ENCODE measurements at regions not wholly inside any gene's neighbourhood (a gene's known extent, or its start where the extent isn't known, plus 50 kb on each side); places are given as distances from the start of the nearest gene placed in this dataset.
"Not testable (repeated sequence)": the region's sequence is repeated elsewhere in the genome, so short reads cannot be mapped to it uniquely, and the experiment has no call there.

- no peak for TF ChIP-seq POLR2A (IDR thresholded peaks at IDR 0.05)
- TF ChIP-seq, protein P1, sequence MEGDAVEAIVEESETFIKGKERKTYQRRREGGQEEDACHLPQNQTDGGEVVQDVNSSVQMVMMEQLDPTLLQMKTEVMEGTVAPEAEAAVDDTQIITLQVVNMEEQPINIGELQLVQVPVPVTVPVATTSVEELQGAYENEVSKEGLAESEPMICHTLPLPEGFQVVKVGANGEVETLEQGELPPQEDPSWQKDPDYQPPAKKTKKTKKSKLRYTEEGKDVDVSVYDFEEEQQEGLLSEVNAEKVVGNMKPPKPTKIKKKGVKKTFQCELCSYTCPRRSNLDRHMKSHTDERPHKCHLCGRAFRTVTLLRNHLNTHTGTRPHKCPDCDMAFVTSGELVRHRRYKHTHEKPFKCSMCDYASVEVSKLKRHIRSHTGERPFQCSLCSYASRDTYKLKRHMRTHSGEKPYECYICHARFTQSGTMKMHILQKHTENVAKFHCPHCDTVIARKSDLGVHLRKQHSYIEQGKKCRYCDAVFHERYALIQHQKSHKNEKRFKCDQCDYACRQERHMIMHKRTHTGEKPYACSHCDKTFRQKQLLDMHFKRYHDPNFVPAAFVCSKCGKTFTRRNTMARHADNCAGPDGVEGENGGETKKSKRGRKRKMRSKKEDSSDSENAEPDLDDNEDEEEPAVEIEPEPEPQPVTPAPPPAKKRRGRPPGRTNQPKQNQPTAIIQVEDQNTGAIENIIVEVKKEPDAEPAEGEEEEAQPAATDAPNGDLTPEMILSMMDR (IDR thresholded peaks at IDR 0.05): no peak
- Histone ChIP-seq H3K4me3 (replicated peaks in 1 of 3) (no peak overlapping the region), H3K4me1 (no peaks in the 10 kb centered on the region), H3K27me3 (no peaks in the 10 kb centered on the region), H3K27ac (no peak overlapping the region), H3K36me3 (no peaks in the 10 kb centered on the region), H3K9me3 (no peaks in the 10 kb centered on the region)
- no peak for DNase-seq
- intact Hi-C loops (cut with DNase I): no loop called here
Observed at GRCh38 chr7:109695419-109695818, 1125.7 kb downstream of the DNAJB9 start.

- no peak for DNase-seq
- Histone ChIP-seq H3K4me3 (replicated peaks in 1 of 3) (no peak overlapping the region), H3K27me3 (no peaks in the 10 kb centered on the region), H3K27ac (no peak overlapping the region), H3K9me3 (no peaks in the 10 kb centered on the region), H3K4me1 (no peaks in the 10 kb centered on the region), H3K36me3 (no peaks in the 10 kb centered on the region)
- 89 to 90% methylated on average over 1 of the region's 1 CpG for WGBS, 2 donors
- no peak for TF ChIP-seq POLR2A (IDR thresholded peaks at IDR 0.05)
- TF ChIP-seq, protein P1 (IDR thresholded peaks at IDR 0.05): no peak
- intact Hi-C loops (cut with DNase I): no loop called here
Observed at GRCh38 chr7:109696723-109697122, 1127.0 kb downstream of the DNAJB9 start.

- intact Hi-C loops (cut with DNase I): no loop called here
Observed at GRCh38 chr7:109699661-109700060, 1130.0 kb downstream of the DNAJB9 start.

GRCh38 chr7:109713366-109713765 lies 1143.7 kb downstream of the DNAJB9 start:
- H3K27ac ChIP-seq: no peak overlapping the region
- H3K4me3 ChIP-seq (replicated peaks in 1 of 3): no peak overlapping the region
- intact Hi-C loops (cut with DNase I): no loop called here
- H3K9me3 ChIP-seq: no peaks in the 10 kb centered on the region
- 76 to 92% methylated on average over 1 of the region's 1 CpG for WGBS, 2 donors
- no peaks in the 10 kb centered on the region for H3K4me1 ChIP-seq
- no peaks in the 10 kb centered on the region for H3K27me3 ChIP-seq
- DNase-seq: no peak
- TF ChIP-seq, protein P1 (IDR thresholded peaks at IDR 0.05): no peak
- no peak for TF ChIP-seq POLR2A (IDR thresholded peaks at IDR 0.05)
- no peaks in the 10 kb centered on the region for H3K36me3 ChIP-seq

More at GRCh38 chr7:109699661-109700060, 1130.0 kb downstream of the DNAJB9 start:
- 88 to 91% methylated on average over 3 of the region's 3 CpGs for WGBS, 2 donors
- H3K4me3 ChIP-seq (replicated peaks in 1 of 3): no peak overlapping the region
- no peaks in the 10 kb centered on the region for H3K4me1 ChIP-seq
- no peaks in the 10 kb centered on the region for H3K9me3 ChIP-seq
- no peaks in the 10 kb centered on the region for H3K27me3 ChIP-seq
- no peaks in the 10 kb centered on the region for H3K36me3 ChIP-seq
- no peak for DNase-seq
- no peak for TF ChIP-seq POLR2A (IDR thresholded peaks at IDR 0.05)
- TF ChIP-seq, protein P1 (IDR thresholded peaks at IDR 0.05): no peak
- no peak overlapping the region for H3K27ac ChIP-seq

DNA sequence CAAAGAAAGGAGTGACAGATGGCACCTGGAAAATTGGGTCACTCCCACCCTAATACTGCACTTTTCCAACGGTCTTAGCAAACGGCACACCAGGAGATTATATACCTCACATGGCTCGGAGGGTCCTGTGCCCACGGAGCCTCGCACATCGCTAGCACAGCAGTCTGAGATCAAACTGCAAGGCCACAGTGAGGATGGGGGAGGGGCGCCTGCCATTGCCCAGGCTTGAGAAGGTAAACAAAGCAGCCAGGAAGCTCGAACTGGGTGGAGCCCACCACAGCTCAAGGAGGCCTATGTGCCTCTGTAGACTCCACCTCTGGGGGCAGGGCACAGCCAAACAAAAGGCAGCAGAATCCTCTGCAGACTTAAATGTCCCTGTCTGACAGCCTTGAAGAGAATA lies 1149.7 kb downstream of the DNAJB9 start:
- H3K27me3 ChIP-seq; H3K27ac ChIP-seq; H3K4me3 ChIP-seq (replicated peaks in 1 of 3); H3K9me3 ChIP-seq; H3K36me3 ChIP-seq; DNase-seq; H3K4me1 ChIP-seq; intact Hi-C loops (cut with DNase I): not testable (repeated sequence)
- 80 to 90% methylated on average over 6 to 8 of the region's 8 CpGs for WGBS, 2 donors

- Histone ChIP-seq H3K27me3 (no peaks in the 10 kb centered on the region), H3K36me3 (no peaks in the 10 kb centered on the region), H3K27ac (no peak overlapping the region), H3K4me3 (replicated peaks in 1 of 3) (no peak overlapping the region), H3K4me1 (no peaks in the 10 kb centered on the region), H3K9me3 (no peaks in the 10 kb centered on the region)
- intact Hi-C loops (cut with DNase I): no loop called here
- DNase-seq: no peak
- no peak for TF ChIP-seq POLR2A (IDR thresholded peaks at IDR 0.05)
- TF ChIP-seq, protein P1 (IDR thresholded peaks at IDR 0.05): no peak
Observed at GRCh38 chr7:109734601-109735000, 1164.9 kb downstream of the DNAJB9 start.

Measured in thyroid gland (tissue), 4 donors.